ENCODE measurements at regions not wholly inside any gene's neighbourhood (a gene's known extent, or its start where the extent isn't known, plus 50 kb on each side); places are given as distances from the start of the nearest gene placed in this dataset.

DNA sequence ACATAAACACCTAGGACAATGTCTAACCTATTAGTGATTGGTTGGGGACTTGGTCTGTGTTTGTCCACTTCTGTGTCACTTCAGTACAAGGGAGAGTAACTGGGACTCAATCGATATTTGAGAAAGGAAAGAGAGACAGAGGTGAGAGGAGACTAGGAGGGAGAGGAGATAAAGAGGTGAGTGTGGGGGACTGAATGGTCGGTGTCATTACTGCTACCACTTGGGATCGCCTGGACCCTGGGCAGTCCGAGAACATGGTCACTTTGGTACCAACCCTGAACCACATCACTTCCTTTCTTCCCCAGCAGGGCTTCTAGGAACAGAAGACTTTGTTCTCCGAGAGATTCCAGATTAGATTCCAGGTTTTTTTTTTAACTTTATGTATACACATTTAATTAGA lies 63.7 kb downstream of the GPR6 start:
- peaks cover 6 to 7% of the 10 kb centered on the region in 2 experiments for H3K9me3 Mint-ChIP-seq
- Histone ChIP-seq H3K27me3 (ENCODE audit: insufficient read depth, low read length) (no peaks in the 10 kb centered on the region), H3K4ac (ENCODE audit: low read depth, low read length) (no peak overlapping the region), H3T11ph (ENCODE audit: low read length) (no peak overlapping the region), H3K18ac (ENCODE audit: insufficient read length, low read depth, low read length) (no peak overlapping the region), H2AK5ac (ENCODE audit: insufficient read length, low read length) (no peak overlapping the region), H4K20me1 (ENCODE audit: control insufficient read depth, insufficient read depth, insufficient read length) (no peaks in the 10 kb centered on the region), H3K79me2 (ENCODE audit: insufficient read depth, low read length) (no peaks in the 10 kb centered on the region), H4K8ac (replicated peaks; ENCODE audit: insufficient read length, low read depth, low read length) (no peak overlapping the region), H4K5ac (ENCODE audit: insufficient read length, low read depth, low read length) (no peak overlapping the region), H3K4me2 (ENCODE audit: insufficient read depth, insufficient read length, low read length) (no peak overlapping the region), H2AFZ (ENCODE audit: low read length) (no peak overlapping the region), H4K91ac (ENCODE audit: insufficient read length, low read depth, low read length) (no peak overlapping the region), H3K23ac (ENCODE audit: insufficient read length, low read depth, low read length) (no peak overlapping the region), H3K9ac (ENCODE audit: extremely low read depth, insufficient read length, low read length) (no peak overlapping the region), H3K56ac (ENCODE audit: insufficient read length, low read depth, low read length) (no peak overlapping the region), H2BK15ac (ENCODE audit: low read depth, low read length) (no peak overlapping the region), H3K9me3 (ENCODE audit: control insufficient read depth, low read depth, low read length) (no peaks in the 10 kb centered on the region), H2BK120ac (ENCODE audit: low read depth, low read length, poor library complexity, severe bottlenecking) (no peak overlapping the region), H3K14ac (ENCODE audit: insufficient read depth, low read length) (no peak overlapping the region), H2BK12ac (ENCODE audit: insufficient read length, low read depth, low read length) (no peak overlapping the region), H2BK20ac (ENCODE audit: low read depth, low read length, poor library complexity, severe bottlenecking) (no peak overlapping the region), H3K23me2 (ENCODE audit: insufficient read length, low read depth, low read length, poor library complexity, severe bottlenecking) (no peaks in the 10 kb centered on the region), H2BK5ac (ENCODE audit: insufficient read length, low read length) (no peak overlapping the region), H3K27ac (ENCODE audit: insufficient read length, low read depth, low read length) (no peak overlapping the region), H3K4me1 (ENCODE audit: insufficient read depth, low read length) (no peaks in the 10 kb centered on the region; the same call in 1 of the 2 replicates), H3K79me1 (ENCODE audit: insufficient read depth, low read depth, low read length, poor library complexity, severe bottlenecking) (no peaks in the 10 kb centered on the region)
- H3K27me3 Mint-ChIP-seq (ENCODE audit: low read depth): no peaks in the 10 kb centered on the region
- H3K4me1 Mint-ChIP-seq: peaks cover 13 to 16% of the 10 kb centered on the region in 2 experiments
- no peak overlapping the region for H3K27ac Mint-ChIP-seq
- no peaks in the 10 kb centered on the region; a peak in 2 of 7 replicates for H3K36me3 Mint-ChIP-seq (ENCODE audit: insufficient read depth in 1 of 3, low read depth in 3 of 3)
- DNase-seq: no peak
- TF ChIP-seq, protein P1, sequence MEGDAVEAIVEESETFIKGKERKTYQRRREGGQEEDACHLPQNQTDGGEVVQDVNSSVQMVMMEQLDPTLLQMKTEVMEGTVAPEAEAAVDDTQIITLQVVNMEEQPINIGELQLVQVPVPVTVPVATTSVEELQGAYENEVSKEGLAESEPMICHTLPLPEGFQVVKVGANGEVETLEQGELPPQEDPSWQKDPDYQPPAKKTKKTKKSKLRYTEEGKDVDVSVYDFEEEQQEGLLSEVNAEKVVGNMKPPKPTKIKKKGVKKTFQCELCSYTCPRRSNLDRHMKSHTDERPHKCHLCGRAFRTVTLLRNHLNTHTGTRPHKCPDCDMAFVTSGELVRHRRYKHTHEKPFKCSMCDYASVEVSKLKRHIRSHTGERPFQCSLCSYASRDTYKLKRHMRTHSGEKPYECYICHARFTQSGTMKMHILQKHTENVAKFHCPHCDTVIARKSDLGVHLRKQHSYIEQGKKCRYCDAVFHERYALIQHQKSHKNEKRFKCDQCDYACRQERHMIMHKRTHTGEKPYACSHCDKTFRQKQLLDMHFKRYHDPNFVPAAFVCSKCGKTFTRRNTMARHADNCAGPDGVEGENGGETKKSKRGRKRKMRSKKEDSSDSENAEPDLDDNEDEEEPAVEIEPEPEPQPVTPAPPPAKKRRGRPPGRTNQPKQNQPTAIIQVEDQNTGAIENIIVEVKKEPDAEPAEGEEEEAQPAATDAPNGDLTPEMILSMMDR (conservative IDR thresholded peaks at IDR 0.05): no peak
- no CpG with 5 or more reads among the region's 5 CpGs for WGBS (ENCODE audit: extremely low coverage, insufficient read length, low lambda C conversion rate)
- no peak overlapping the region for H3K4me3 Mint-ChIP-seq
